HG03460 (cell line): ENCODE measurements at regions not wholly inside any gene's neighbourhood (a gene's known extent, or its start where the extent isn't known, plus 50 kb on each side); places are given as distances from the start of the nearest gene placed in this dataset.
"Not testable (repeated sequence)": the region's sequence is repeated elsewhere in the genome, so short reads cannot be mapped to it uniquely, and the experiment has no call there.

Experiments
- ATAC-seq: cut with Tn5 transposase; IDR thresholded peaks from one replicate; pipeline ENCODE4 v1.9.1; 2021; ENCODE audit not compliant: unreplicated experiment

DNA sequence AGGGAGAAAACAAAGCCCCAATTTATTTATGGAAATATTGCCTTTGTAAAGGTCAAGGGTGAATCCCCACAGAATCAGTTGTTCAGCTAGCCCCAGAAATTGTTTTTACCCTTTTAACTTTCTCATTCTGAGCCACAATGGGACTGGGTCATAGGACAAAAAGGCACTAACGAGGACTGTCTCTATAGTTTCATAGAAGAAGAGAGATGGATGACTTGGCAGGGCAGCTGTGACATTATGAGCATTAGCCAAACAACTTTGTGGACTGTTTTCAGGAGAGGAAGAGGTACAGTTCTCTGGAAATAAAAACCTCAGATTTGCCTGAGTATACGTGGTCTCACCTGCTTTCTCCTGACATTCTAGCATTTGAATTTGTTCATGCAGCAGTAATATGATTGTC lies 1155.8 kb upstream of the CHAC2 start:
- no peak for ATAC-seq

DNA sequence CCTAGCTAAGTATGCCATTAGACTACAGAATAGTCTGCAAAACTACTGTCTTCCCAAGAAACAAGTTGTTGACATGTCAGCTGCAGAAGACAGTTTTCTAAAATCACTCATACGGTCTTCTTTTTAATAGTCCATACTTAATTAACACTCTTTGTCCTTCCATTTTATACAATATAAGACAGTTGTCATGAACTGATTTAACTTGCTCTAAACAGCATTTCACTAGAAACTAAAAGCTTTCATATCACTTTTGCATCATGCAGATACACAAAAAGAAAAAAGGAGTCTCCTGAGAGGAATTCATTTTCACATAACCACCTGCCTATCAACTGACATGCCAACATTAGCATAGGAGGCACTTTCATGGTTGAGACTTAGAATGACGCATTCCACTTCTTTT lies 1159.6 kb upstream of the CHAC2 start:
- ATAC-seq: no peak

DNA sequence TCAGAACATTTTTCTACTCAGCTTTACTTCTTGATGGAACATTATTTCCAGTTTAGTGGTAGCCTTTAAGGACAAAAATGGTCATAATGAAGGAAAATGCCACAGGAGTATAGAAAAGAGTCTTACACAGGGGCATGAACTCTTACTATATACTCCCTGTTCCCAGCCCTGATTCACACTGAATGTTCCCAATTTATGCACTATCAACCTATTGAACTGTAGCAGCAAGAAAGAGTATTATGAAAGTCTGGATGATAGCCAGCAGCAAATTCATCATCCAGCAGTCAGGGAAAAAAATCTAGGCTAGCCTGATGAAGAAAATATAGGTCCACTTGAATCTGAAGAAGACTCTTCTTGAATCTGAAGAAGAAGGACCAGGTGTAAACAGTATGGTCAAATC lies 1170.3 kb upstream of the CHAC2 start:
- ATAC-seq: no peak

DNA sequence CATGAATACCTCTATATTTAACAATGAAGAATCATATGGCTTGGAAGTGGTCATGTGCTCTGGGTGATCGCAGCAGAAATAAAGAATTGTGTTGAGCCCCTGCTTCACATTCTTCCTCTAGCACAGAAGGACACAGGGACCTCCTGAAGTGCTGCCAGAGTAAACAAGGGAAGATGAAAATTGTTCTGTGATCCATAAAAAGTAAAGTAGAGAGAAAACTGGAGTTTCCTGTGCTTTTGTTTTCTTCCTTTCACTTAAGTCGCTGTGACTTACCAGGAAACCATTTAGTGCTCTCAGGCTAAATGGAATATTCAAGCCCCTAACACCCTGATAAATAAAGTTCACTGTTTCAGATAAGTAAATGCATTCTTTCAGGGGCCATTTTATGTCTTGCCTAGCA lies 1173.6 kb upstream of the CHAC2 start:
- ATAC-seq: no peak

DNA sequence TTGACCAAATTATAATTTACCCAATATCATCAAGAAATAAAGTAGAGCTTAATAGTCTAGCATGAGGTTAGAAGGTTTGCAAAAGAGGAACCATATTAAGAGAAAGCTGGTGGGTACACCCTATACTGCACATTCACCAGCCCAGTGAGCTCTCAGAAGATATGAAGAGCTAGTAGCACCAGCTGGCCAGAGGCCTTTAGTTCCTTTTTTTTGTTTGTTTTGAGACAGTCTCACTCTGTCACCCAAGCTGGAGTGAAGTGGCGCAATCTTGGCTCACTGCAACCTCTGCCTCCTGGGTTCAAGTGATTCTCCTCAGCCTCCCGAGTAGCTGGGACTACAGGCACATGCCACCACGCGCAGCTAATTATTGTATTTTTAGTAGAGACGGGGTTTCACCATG lies 1183.5 kb upstream of the CHAC2 start:
- not testable (repeated sequence) for ATAC-seq

DNA sequence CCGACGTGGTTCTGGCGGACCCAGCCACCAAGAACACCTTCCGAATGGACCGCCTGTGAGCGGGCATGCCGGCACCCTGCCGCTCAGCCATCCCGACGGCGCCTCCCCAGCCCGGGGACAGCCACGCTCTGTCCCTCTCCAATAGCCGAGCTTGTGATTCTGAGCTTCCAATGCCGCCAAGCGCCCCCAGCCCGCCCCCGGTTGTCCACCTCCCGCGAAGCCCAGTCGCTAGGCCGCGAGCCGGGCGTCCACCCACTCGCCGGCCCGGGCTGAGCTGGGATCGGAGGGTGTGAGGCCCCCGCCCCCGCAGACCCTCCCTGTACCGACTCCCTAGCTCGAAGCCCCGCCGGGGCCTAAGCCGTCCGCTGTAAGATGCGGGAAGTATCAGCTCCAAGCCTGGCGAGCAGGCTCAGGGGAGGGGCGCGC lies 1195.1 kb upstream of the CHAC2 start:
- no peak for ATAC-seq

DNA sequence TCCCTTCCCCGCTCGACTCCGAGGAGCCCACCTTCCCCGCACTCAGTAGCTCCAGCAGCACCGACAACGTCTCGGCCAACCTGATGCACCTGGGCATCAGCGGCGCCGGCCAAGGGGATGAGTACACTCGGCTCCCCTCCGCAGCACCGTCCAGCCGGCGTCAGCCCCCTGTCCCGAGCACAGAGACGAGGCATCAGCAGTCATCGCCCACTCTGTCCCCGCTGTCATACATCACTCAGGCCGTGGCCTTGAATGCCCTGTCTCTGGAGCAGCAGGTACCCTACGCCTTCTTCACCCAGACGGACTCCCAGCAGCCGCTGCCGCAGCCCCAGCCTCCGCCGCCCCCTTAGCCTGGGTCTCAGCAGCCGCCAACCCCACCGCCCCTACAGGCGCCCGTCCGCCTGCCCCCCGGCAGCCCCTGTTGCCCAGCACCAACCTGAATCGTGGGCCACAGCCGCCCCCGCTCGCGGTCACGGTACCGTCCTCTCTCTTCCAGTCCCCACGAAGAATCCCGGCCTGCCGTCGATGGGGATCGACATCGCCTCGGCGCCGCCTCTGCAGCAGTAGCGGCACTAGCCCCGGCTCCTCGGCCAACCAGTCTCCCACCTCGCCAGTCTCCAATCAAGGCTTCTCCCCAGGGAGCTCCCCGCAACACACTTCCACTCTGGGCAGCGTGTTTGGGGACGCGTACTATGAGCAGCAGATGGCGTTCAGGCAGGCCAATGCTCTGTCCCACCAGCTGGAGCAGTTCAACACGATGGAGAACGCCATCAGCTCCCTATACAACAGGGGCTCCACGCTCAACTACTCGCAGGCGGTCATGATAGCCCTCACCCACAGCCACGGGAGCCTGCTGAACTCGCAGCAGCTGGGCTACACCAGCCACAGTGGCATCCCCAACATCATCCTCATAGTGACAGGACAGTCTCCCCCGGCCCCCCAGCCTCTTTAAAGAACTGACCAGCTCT lies 1195.9 kb upstream of the CHAC2 start:
- no peak for ATAC-seq

DNA sequence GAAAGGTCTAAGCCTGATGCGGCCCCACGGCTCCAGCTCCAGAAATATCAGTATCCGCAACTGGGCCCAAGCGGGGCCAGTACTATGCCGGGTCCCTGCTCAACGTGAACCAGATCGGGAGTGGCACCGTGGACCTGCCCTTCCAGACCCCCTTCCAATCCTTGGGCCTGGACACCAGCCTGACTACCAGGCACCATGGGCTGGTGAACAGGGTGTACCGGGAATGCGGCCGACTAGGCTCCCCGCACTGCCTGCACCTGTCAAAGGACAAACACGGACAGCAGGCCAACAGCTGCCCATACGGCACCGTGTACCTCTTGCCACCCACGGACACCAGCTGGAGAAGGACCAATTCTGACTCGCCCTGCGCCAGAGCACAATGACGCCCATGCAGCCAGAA lies 1196.9 kb upstream of the CHAC2 start:
- ATAC-seq: no peak

DNA sequence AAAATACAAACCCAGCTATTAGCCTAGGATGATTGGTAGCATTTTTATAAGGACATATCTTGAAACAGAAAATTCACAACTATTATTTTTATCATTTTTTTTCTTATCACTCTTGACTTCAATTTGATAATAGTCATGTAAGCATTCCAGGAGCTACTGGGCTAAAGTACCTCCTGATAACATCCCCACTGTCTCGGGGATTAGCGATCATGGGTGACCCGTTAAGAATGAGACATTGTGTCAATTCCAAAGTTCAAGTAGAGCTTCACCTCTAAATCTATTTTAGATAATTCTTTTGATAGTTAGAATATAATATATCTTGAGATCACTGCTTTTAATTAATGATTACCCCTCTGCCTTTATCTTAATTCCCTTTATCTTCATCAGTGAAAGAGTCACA lies 1204.5 kb upstream of the CHAC2 start:
- ATAC-seq: no peak

DNA sequence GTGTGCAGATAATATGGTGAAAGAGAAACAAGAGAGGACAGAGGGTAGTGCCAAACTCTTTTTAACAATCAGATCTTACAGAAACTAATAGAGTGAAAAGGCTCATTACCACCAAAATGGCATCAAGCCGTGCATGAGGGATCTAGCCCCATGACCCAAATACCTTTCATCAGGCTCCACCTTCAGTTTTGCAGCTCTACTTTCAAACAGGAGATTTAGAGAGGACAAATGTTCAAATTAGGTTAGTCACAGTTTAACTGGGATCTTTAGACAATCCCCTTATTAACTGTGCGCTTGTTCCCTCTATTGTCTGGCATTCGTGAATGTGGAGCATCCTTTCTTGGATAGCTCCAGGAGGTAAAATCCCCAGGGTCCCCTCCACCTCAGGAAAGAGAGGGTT lies 1209.3 kb upstream of the CHAC2 start:
- no peak for ATAC-seq

DNA sequence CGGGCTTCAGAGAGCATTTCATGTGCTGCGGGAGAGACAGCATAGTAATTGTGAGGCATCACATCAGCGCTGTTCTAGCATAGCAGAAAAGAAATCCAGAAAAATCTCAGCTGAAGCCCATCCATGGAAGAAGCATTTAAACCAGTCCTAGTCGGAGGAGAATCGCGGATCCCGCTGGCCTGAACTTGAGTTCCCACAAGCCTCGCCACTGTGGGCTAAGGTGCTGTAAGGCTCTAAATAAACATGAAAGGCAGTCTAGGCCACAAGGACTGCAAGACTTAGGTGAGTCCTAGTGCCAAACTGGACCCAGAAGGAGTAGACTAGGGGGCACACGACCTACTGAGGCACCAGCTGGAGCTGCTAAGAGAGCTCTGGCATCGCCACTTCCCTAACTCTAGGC lies 1225.3 kb upstream of the CHAC2 start:
- no peak for ATAC-seq

DNA sequence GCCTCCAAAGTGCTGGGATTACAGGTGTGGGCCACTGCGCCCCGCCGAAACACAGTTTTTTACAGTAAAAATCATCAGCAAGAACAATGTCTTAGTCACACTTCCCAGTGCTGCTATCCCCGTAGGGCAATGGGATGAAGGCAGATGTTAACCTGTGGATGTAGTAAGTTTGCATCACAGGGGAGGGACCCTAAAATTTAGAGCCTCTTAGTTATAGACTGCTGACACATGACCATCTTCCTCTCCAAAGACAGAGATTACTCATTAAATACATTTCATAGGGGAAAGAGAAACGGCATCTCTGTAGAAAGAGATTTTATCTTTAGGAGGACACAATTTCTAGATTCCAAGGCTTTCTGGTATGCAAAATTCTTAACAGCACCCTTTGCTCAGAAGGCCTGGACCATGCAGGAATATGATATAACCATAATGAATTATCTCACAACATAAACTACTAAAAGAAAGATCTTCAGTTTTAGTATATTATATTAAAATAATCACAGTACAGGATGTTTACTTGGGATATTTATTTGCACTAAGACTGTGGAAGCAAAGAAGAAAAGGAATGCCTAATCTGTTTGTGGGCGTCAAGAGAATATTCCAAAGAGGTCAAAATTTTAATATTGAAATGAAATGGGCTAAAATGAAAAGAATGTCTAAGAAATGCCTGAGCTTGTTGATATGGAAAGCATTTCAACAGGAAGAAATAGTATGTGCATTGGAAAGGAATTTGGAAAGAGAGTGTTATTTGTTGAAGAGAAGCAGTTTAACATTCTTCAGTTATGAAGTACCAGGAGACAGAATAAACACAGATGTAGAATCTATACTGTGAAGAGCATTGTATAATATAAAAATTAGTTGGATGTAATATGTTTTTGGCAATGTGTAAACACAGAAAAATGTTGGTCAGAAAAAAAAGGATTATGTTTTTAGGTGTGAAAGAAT lies 1228.3 kb upstream of the CHAC2 start:
- ATAC-seq: no peak

DNA sequence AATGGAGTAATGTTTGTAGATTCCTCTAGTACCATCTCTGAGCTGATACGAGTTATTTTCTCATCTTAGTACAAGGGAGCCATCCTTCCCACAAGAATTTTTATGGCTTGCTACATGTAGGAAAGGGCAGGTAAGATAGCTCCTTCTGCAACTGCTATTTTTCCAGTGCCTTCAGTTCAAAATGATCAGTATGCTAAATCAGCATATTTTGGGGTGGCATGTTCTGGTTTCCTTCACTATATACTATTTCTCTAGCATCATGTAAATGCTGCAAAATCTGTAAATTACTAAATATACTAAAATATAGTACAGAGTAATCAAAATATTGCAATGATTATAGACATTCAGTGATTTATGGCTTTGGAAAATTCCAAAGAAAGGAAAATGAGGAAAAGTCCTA lies 1230.0 kb upstream of the CHAC2 start:
- no peak for ATAC-seq

DNA sequence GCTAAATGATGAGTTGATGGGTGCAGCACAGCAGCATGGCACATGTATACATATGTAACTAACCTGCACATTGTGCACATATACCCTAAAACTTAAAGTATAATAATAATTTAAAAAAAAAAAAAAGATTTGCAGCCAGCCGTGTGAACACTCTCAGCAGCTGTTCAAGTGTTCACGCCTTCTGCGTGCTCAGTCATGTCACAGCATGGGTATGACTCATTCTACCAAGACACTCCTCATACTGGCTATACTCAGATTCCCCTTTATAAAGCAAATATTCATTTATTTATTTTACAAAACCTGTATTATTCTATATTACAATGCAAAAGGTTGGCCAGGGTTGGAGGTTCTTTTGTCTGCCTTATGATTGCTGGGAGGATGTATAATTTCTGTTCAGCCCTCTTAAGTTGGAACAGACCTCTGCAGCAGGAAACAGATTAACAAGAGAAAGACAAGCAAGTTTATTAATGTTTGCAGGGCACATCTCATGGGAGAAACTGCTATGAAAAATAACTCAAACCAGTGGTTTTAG lies 1230.6 kb upstream of the CHAC2 start:
- ATAC-seq: no peak

DNA sequence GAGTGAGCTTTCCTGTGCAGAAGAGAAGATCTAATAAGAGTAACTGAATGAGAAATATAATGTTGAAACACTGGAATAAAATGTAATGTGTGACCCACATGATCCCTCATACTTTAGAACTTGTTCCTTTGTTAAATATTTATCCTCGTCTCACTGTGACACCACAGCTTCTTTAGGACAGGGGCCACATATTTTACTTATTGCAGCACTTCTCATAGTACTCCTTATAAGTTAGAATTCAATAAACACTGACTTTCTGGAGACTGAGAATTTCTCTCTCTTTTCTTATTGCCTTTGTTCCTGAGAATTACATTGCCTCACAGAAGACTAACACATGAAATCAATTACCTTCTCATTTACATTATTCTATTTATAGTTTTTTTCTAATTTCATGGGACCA lies 1234.6 kb upstream of the CHAC2 start:
- no peak for ATAC-seq

DNA sequence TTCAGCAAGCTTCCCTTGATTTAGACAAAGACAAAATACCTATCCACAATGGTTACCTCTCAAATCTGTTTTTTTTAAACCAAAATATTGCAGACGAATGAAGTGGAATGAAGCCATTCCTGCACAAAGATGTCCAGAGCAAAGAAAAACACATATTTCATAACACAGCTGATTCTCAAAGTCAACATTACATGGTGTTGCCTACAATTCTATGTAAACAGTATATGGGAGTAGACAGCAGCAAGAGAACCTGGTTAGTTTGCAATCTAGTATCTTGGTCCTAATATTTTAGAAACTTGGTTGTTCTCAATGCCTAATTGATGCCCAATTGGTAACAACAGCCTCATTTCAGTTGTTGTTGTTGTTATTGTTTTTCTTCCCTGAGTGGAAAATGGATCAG lies 1240.9 kb upstream of the CHAC2 start:
- ATAC-seq: no peak

DNA sequence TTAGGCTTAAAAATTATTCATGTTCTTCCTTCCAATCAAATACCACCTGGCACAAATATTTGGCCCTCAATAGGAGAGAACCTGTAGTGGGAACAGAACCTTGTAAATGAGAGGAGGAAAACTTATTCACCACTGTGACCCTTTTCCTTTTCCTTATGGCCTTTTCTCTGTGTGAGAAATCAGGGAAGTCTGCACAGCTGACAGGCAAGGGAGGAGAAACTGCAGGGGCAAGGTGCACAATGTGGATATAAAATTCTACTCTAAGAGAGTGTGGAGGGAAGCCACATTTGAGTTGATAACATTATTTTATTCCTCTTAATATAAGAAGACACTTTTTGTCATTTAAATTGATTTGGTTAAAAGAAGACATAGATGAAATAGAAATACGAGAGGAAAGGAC lies 1247.0 kb upstream of the CHAC2 start:
- ATAC-seq: no peak

DNA sequence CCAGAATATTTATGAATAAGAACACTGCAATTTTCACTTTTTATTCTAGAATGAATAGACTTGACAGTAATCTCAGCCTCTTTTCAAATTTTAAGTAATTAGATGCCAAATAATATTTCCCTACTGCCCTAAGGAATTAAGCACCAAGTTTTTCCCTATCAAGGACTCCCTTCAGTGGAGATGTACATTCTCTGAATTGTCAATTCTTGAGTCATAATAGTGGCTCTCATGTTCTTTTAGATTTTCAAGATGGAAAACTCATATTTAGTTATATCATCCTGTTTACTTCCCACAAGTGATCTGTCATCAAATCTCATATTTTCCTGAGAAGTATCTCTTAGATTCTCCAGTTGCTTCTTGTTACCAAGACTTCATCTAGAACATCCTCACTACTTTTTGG lies 1248.9 kb upstream of the CHAC2 start:
- no peak for ATAC-seq

DNA sequence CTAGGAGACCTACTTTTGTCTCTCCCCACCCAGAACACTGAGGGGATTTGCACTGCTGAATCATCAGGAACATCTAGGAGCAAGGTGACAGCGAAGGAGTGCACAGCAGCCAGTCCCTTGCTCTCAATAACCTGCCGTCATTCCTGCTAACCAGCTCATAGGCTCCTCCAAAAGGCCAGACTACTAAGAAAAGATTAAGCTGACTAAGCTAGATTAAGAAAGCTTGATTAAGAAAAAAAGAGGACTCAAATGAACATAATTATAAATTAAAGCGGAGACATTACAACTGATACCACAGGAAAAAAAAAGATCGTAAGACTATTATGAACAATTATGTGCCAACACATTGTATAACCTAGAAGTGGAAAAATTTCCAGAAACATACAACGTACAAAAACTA lies 1254.8 kb upstream of the CHAC2 start:
- no peak for ATAC-seq

DNA sequence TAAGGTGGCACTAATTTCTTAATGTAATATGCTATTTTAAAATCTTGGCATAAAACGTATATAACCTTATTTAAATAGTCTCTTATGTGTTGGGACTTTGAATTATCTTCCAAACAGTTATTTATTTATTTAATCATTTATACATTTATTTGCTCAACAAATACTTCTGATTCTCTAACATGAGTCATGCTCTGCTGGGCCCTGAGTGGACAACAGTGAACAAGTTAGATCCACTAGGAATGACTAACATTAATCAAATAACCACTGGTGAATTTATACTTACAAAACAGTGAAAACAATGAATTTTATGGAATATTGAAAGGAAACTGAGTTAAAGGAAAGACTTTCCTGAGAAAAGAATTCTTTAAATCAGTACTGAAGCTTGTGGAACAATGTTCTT lies 1257.2 kb upstream of the CHAC2 start:
- no peak for ATAC-seq

DNA sequence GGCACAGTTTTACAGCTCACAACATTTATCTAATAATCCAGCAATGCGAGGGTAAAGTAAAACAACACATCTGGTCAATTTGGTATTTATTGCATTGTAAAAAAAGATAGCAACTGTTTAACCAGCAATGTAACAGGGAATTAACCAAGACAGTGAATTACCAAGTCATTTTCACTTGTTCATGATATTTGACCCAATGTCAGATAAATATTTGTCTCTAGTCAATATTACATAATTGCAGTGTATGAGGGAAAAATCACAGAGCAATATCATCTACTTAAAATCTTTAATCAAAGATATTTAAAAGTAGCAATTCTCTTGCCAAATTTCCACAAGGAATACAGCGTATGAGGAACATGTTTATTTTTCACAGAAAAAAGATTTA lies 1265.1 kb upstream of the CHAC2 start:
- no peak for ATAC-seq
